ENCODE measurements at regions not wholly inside any gene's neighbourhood (a gene's known extent, or its start where the extent isn't known, plus 50 kb on each side); places are given as distances from the start of the nearest gene placed in this dataset.

DNA sequence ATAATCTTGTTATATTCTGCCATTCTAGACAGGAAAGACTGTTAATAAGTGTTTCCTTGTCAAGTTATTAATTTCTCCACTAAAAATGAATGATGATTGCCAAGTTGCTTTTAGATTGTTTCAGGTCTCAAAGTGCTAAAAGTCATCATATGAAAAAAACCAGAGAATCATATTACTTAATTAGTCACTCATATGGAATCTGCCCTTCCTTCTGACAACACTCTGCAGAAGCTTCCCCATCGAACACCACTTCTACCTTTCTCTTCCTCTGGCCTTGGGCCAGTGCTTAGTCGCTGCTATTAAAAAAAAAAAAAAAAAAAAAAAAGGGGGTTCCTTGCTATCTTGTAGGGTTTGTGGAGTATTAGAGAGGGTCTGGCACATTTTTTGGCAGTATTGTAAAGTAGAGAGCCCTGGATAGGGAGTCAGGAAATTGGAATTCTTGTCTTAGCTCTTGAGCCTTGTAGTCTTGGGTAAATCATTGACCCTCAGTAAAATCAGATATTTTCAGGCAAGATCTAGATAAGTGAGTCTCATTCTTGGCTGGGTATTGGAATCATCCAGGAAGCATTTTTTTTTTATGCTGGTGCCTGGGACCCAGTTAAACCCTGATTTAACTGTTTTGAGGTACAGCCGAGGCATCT is 141.7 kb upstream of the CCDC68 start:
- Histone ChIP-seq H3K27ac (ENCODE audit: low read depth, low read length) (no peak overlapping the region), H3K4me3 (ENCODE audit: low read depth, low read length) (no peak overlapping the region), H3K27me3 (ENCODE audit: control insufficient read depth, insufficient read depth, low read length) (no peaks in the 10 kb centered on the region), H3K9me3 (ENCODE audit: control insufficient read depth, insufficient read depth, low read length) (no peaks in the 10 kb centered on the region)
- ChIA-PET POLR2A (interaction anchor here (0.5 to 0.6 kb wide), 2 partner anchors 48 to 1303 kb away, joined by 3 to 10 read pairs; no protein-coding TSS in a partner anchor), CTCF (no interaction called here)
- TF ChIP-seq CTCF (IDR thresholded peaks at IDR 0.05; ENCODE audit: low read depth, low read length), result no peak
- no peak for DNase-seq (ENCODE audit: low read depth, low spot score)

DNA sequence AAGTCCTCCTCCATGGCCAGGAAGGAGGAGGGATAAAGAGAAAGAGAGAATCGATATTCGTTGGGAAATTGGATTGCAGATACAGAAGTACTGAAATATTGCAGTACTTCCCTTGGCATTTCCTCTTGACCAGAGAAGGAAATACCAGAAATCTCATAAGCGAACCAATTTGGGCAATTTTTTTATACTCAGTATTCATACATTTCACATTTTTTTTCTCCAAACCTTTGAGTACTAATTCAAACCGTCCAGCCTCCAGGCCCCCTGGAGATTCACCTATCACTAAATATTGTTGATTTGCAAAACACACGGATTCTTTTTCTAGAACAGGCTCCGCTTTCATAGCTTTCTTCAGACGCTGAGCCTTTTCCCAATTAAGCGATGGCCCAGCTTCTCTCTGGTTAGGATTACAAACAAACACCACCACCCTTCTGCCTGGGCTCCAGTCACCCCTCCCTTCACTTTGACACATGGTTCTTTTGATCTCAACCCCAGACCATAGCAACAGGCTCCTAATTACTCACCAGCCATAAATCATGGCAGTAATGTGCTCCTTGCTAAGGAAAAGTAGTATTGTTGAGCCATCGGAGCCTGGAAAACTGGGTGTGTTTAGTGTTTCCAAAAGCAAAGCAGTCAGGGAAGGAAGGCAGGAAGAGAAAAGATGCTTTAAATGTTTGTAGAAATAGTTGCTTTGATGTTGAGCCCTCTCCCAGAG is 138.4 kb upstream of the CCDC68 start:
- Histone ChIP-seq H3K27me3 (ENCODE audit: control insufficient read depth, insufficient read depth, low read length) (no peaks in the 10 kb centered on the region), H3K27ac (ENCODE audit: low read depth, low read length) (no peak overlapping the region), H3K4me3 (ENCODE audit: low read depth, low read length) (no peak overlapping the region), H3K9me3 (ENCODE audit: control insufficient read depth, insufficient read depth, low read length) (no peaks in the 10 kb centered on the region)
- POLR2A ChIA-PET, result no interaction called here
- DNase-seq (ENCODE audit: low read depth, low spot score), result no peak
- no peak for TF ChIP-seq CTCF (IDR thresholded peaks at IDR 0.05; ENCODE audit: low read depth, low read length)
- CTCF ChIA-PET, result no interaction called here

DNA sequence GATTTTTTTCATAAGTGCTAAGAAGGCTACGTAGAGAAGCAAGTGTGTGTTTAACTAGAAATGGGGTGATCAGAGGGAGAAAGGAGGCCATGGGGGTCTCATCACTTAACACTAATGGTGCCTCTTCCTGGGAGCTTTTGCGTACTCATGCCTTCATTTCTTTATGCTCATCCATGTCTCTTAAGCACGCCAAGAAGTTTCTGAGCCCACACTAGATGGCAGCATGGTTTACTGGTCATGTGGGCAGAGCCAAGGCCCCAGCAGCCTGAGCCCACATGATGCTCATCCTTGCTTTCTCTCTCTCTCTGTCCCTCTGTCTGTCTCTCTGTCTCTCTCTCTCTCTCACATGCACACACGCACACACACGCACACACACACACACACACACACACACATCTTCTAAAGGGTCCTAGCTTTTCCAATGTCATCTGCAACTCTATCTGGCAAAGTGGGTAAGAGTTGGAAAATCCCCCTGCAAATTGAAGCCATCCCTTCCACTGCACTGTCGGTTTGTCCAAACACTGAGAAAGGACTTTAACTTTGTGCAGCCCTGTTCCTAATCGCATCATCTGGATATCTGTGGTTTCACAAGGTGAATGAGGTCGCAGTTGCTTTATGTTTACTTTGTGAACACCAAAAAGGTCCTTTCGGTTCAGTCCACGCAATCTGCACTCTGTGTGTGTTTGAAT is 137.1 kb upstream of the CCDC68 start:
- ChIA-PET POLR2A (no interaction called here), CTCF (interaction anchor here (0.9 kb wide), 1 partner anchor 9 kb away, joined by 3 read pairs; no protein-coding TSS in a partner anchor)
- DNase-seq (ENCODE audit: low read depth, low spot score), result peak; percentile 16
- TF ChIP-seq CTCF (IDR thresholded peaks at IDR 0.05; ENCODE audit: low read depth, low read length), result peak; percentile 54
- no peak overlapping the region for H3K4me3 ChIP-seq (ENCODE audit: low read depth, low read length)
- no peaks in the 10 kb centered on the region for H3K9me3 ChIP-seq (ENCODE audit: control insufficient read depth, insufficient read depth, low read length)
- H3K27ac ChIP-seq (ENCODE audit: low read depth, low read length), result no peak overlapping the region
- H3K27me3 ChIP-seq (ENCODE audit: control insufficient read depth, insufficient read depth, low read length), result no peaks in the 10 kb centered on the region

GRCh38 chr18:55095584-55095983 is 136.3 kb upstream of the CCDC68 start:
- H3K27ac ChIP-seq (ENCODE audit: low read depth, low read length), result no peak overlapping the region
- TF ChIP-seq CTCF (IDR thresholded peaks at IDR 0.05; ENCODE audit: low read depth, low read length), result no peak

DNA sequence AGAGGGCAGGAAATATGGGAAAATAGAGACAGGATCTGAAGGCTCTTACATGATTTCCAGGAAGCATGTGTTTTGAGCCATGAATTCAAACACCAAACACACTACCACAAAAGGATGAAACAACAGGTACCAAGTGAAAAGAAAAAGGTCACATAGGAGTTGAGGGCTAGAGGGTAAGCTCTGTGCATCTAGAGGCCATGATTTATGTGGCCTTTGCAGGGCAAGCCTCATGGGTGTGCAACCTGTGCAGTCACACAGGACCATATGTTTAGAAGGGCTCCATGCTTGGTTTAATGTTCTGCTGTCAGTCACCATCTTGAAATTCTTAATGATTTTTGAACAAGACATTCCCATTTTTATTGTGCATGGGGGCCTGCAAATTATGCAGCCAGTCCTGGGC is 134.5 kb upstream of the CCDC68 start:
- TF ChIP-seq CTCF (IDR thresholded peaks at IDR 0.05; ENCODE audit: low read depth, low read length), result no peak
- Histone ChIP-seq H3K4me3 (ENCODE audit: low read depth, low read length) (no peak overlapping the region), H3K9me3 (ENCODE audit: control insufficient read depth, insufficient read depth, low read length) (no peaks in the 10 kb centered on the region), H3K27me3 (ENCODE audit: control insufficient read depth, insufficient read depth, low read length) (no peaks in the 10 kb centered on the region), H3K27ac (ENCODE audit: low read depth, low read length) (no peak overlapping the region)
- ChIA-PET CTCF (interaction anchor here (0.6 to 1.1 kb wide), 3 partner anchors 11 to 282 kb away, joined by 3 to 4 read pairs (median 3); no protein-coding TSS in a partner anchor), POLR2A (no interaction called here)
- no peak for DNase-seq (ENCODE audit: low read depth, low spot score)

More at GRCh38 chr18:55095584-55095983, 136.3 kb upstream of the CCDC68 start:
- H3K4me3 ChIP-seq (ENCODE audit: low read depth, low read length), result no peak overlapping the region
- no peak for DNase-seq (ENCODE audit: low read depth, low spot score)
- H3K9me3 ChIP-seq (ENCODE audit: control insufficient read depth, insufficient read depth, low read length), result no peaks in the 10 kb centered on the region
- ChIA-PET POLR2A (no interaction called here), CTCF (interaction anchor here (0.9 kb wide), 1 partner anchor 9 kb away, joined by 3 read pairs; no protein-coding TSS in a partner anchor)
- H3K27me3 ChIP-seq (ENCODE audit: control insufficient read depth, insufficient read depth, low read length), result no peaks in the 10 kb centered on the region

Data from AG04450 (cell line).